Left ventricle myocardium inferior (tissue), 1 donor: ENCODE measurements at regions not wholly inside any gene's neighbourhood (a gene's known extent, or its start where the extent isn't known, plus 50 kb on each side); places are given as distances from the start of the nearest gene placed in this dataset.
"Not testable (repeated sequence)": the region's sequence is repeated elsewhere in the genome, so short reads cannot be mapped to it uniquely, and the experiment has no call there.

ENCODE experiments used
- DNase-seq: peaks from one replicate; pipeline ENCODE4 v3.0.0-alpha.2; 2020
- H3K27ac ChIP-seq: fragments of 200-600 bp; replicated peaks from 2 replicates; pipeline ENCODE4 v1.8.0; 2021
- H3K27me3 ChIP-seq: fragments of 200-600 bp; 2 replicates; pipeline ENCODE4 v1.8.0; 2021; ENCODE audit warnings: low read depth
- H3K36me3 ChIP-seq: fragments of 200-600 bp; 2 replicates; pipeline ENCODE4 v1.8.0; 2021
- H3K4me1 ChIP-seq: fragments of 200-600 bp; 2 replicates; pipeline ENCODE4 v1.8.0; 2021
- H3K4me3 ChIP-seq: fragments of 200-600 bp; 2 replicates; pipeline ENCODE4 v1.8.0; 2021; ENCODE audit warnings: mild to moderate bottlenecking, moderate library complexity
- H3K9me3 ChIP-seq: fragments of 200-600 bp; replicated peaks from 2 replicates; pipeline ENCODE4 v1.8.0; 2021
- intact Hi-C: fragments of 100-400 bp; cut with micrococcal nuclease; formaldehyde crosslinking; loops from one replicate; pipeline ENCODE4 v1.11.0; 2022
- TF ChIP-seq, protein P1 (sequence below): fragments of 200-600 bp; IDR thresholded peaks from 2 replicates; pipeline ENCODE4 v1.8.0; 2021; ENCODE audit warnings: antibody characterized with exemption, mild to moderate bottlenecking, borderline replicate concordance
- donor health status: DM: no; HTN: yes; CAD: no; lungs with severe emphysema.

- Histone ChIP-seq H3K9me3 (no peaks in the 10 kb centered on the region), H3K36me3 (no peaks in the 10 kb centered on the region), H3K4me1 (peaks cover 14% of the 10 kb centered on the region), H3K27ac (no peak overlapping the region), H3K27me3 (no peaks in the 10 kb centered on the region), H3K4me3 (no peak overlapping the region)
- intact Hi-C loops: no loop called here
- no peak for DNase-seq
- TF ChIP-seq, protein P1, sequence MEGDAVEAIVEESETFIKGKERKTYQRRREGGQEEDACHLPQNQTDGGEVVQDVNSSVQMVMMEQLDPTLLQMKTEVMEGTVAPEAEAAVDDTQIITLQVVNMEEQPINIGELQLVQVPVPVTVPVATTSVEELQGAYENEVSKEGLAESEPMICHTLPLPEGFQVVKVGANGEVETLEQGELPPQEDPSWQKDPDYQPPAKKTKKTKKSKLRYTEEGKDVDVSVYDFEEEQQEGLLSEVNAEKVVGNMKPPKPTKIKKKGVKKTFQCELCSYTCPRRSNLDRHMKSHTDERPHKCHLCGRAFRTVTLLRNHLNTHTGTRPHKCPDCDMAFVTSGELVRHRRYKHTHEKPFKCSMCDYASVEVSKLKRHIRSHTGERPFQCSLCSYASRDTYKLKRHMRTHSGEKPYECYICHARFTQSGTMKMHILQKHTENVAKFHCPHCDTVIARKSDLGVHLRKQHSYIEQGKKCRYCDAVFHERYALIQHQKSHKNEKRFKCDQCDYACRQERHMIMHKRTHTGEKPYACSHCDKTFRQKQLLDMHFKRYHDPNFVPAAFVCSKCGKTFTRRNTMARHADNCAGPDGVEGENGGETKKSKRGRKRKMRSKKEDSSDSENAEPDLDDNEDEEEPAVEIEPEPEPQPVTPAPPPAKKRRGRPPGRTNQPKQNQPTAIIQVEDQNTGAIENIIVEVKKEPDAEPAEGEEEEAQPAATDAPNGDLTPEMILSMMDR: no peak
These were observed 158.1 kb downstream of the SOX4 start for GRCh38 chr6:21751608-21752007.

- H3K4me1 ChIP-seq: peaks cover 14% of the 10 kb centered on the region
These were observed 158.7 kb downstream of the SOX4 start for GRCh38 chr6:21752054-21752811.

GRCh38 chr6:21753241-21754108, 159.9 kb downstream of the SOX4 start:
- Histone ChIP-seq H3K9me3 (no peaks in the 10 kb centered on the region), H3K27me3 (no peaks in the 10 kb centered on the region), H3K4me1 (peaks cover 14% of the 10 kb centered on the region), H3K27ac (peak overlapping the region; percentile 1), H3K36me3 (no peaks in the 10 kb centered on the region), H3K4me3 (no peak overlapping the region)
- intact Hi-C loops: no loop called here
- TF ChIP-seq, protein P1: no peak
- DNase-seq: no peak

More at GRCh38 chr6:21752054-21752811, 158.7 kb downstream of the SOX4 start:
- TF ChIP-seq, protein P1: no peak
- Histone ChIP-seq H3K9me3 (no peaks in the 10 kb centered on the region), H3K4me3 (no peak overlapping the region), H3K36me3 (no peaks in the 10 kb centered on the region), H3K27me3 (no peaks in the 10 kb centered on the region), H3K27ac (no peak overlapping the region)
- intact Hi-C loops: no loop called here
- no peak for DNase-seq

GRCh38 chr6:21754891-21755290, 161.3 kb downstream of the SOX4 start:
- H3K27ac ChIP-seq: no peak overlapping the region
- peaks cover 14% of the 10 kb centered on the region for H3K4me1 ChIP-seq

GRCh38 chr6:21756487-21756886, 162.9 kb downstream of the SOX4 start:
- Histone ChIP-seq H3K27me3 (no peaks in the 10 kb centered on the region), H3K27ac (no peak overlapping the region), H3K9me3 (no peaks in the 10 kb centered on the region), H3K4me3 (no peak overlapping the region), H3K4me1 (peaks cover 14% of the 10 kb centered on the region), H3K36me3 (no peaks in the 10 kb centered on the region)
- no peak for DNase-seq
- intact Hi-C loops: no loop called here
- TF ChIP-seq, protein P1: no peak

More at GRCh38 chr6:21754891-21755290, 161.3 kb downstream of the SOX4 start:
- intact Hi-C loops: no loop called here
- Histone ChIP-seq H3K36me3 (no peaks in the 10 kb centered on the region), H3K9me3 (no peaks in the 10 kb centered on the region), H3K4me3 (no peak overlapping the region), H3K27me3 (no peaks in the 10 kb centered on the region)
- DNase-seq: no peak
- TF ChIP-seq, protein P1: no peak

- H3K4me1 ChIP-seq: peaks cover 14% of the 10 kb centered on the region
- H3K4me3 ChIP-seq, H3K27me3 ChIP-seq, H3K27ac ChIP-seq, H3K9me3 ChIP-seq, intact Hi-C loops, DNase-seq, H3K36me3 ChIP-seq: not testable (repeated sequence)
These were observed 163.8 kb downstream of the SOX4 start for GRCh38 chr6:21757392-21757791.
